Spinal cord (tissue), 9 donors: ENCODE measurements at regions not wholly inside any gene's neighbourhood (a gene's known extent, or its start where the extent isn't known, plus 50 kb on each side); places are given as distances from the start of the nearest gene placed in this dataset.
A peak's percentile ranks its signal among the peaks of the same experiment; 100 is the strongest.
"Not testable (repeated sequence)": the region's sequence is repeated elsewhere in the genome, so short reads cannot be mapped to it uniquely, and the experiment has no call there.

Experiments used
- DNase-seq, 6 donors: peaks; one replicate each; pipeline versions ENCODE4 v3.0.0 to v3.0.0-alpha.2; 2013 to 2015; ENCODE audit warnings: low spot score in 6 of 6, low read depth in 4 of 6
- H3K27ac ChIP-seq: one replicate; pipeline ENCODE4 v1.5.1; 2013; ENCODE audit warnings: low read depth, low read length, control low read depth
- H3K27me3 ChIP-seq: one replicate; pipeline ENCODE4 v1.6.1; 2013; ENCODE audit warnings: low read length; ENCODE audit not compliant: control insufficient read depth, insufficient read depth
- H3K36me3 ChIP-seq: one replicate; pipeline ENCODE4 v1.6.1; 2013; ENCODE audit warnings: low read length; ENCODE audit not compliant: control insufficient read depth, insufficient read depth
- H3K4me1 ChIP-seq: one replicate; pipeline ENCODE4 v1.6.1; 2013; ENCODE audit warnings: low read length; ENCODE audit not compliant: control insufficient read depth, insufficient read depth
- H3K4me3 ChIP-seq: one replicate; pipeline ENCODE4 v1.5.1; 2013; ENCODE audit warnings: low read depth, low read length, control low read depth
- H3K9me3 ChIP-seq: one replicate; pipeline ENCODE4 v1.6.1; 2013; ENCODE audit warnings: low read length; ENCODE audit not compliant: control insufficient read depth, insufficient read depth
- WGBS: methylation state at CpG from one replicate; pipeline ENCODE4 v1.1.5; 2013; ENCODE audit warnings: missing lambda C conversion rate; ENCODE audit not compliant: insufficient coverage; 5-methylcytosine and 5-hydroxymethylcytosine counted together
- donor health status: healthy.

DNA sequence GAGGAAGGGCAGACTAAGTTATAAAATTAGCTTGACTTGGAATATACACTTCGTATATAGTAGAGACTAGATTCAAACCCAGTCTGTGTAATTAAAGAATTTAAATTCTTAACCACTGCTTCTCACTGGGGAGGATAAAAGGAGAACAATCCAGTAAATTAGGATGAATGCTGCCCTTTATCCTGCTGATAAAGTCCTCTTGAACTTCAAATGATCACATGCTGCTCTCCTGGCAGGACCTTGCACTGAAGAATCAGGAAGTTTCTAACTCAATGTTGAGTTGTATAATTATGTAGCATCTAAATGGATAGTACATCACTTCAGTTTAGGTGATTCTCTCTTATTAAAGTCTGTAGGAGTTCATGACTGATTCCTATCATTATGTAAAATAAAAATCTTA, 1179.7 kb downstream of the DSC3 start:
- no peaks in the 10 kb centered on the region for H3K9me3 ChIP-seq
- WGBS = no CpG with 5 or more reads among the region's 1 CpG
- H3K27me3 ChIP-seq = no peaks in the 10 kb centered on the region
- DNase-seq = peak in 1 of 6 donors; percentile 14
- no peak overlapping the region for H3K27ac ChIP-seq
- no peaks in the 10 kb centered on the region for H3K36me3 ChIP-seq
- no peak overlapping the region for H3K4me3 ChIP-seq
- H3K4me1 ChIP-seq = no peaks in the 10 kb centered on the region

DNA sequence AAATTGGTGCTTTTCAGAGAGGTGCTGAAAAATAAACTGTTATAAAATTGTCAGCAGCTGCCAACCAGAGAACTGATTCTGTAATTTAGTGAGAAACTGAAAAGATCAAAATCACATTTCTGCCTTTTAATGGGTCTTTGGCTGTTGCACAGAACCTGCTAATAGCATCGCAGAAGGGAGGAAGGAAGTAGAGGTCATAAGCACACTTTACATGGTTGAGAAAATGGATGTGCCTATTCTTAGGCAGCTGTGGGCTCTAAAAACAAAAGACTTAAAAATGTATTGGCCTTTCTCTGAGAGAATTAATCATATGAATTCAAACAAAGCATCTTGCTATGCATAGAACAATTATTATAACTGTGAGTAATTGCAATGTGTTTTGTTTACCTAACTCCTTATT, 1186.9 kb downstream of the DSC3 start:
- Histone ChIP-seq H3K4me1 (no peaks in the 10 kb centered on the region), H3K36me3 (no peaks in the 10 kb centered on the region), H3K27me3 (no peaks in the 10 kb centered on the region), H3K4me3 (no peak overlapping the region), H3K27ac (no peak overlapping the region), H3K9me3 (peaks cover 2% of the 10 kb centered on the region)
- no CpG with 5 or more reads among the region's 1 CpG for WGBS
- peak in 1 of 6 donors; percentile 15 for DNase-seq

DNA sequence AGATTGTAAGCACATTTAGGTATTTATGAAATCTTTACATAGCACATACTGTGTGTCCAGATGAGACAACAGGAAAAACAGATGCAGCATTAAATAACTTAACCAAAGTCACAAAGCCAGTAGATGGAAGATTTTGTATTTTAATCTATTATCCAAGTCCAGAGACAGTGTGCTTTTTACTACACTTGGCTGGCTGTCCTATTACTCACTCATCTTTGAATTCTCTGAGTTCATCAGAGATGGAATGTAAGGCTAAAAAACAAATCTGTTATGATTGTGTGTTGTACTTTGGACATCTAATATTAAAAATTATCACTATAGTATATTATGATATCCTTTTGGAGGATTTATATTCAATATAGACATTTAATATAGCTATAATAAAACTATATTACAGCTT, 1189.4 kb downstream of the DSC3 start:
- DNase-seq = no peak
- no peaks in the 10 kb centered on the region for H3K27me3 ChIP-seq
- H3K9me3 ChIP-seq = peaks cover 2% of the 10 kb centered on the region
- no peak overlapping the region for H3K27ac ChIP-seq
- H3K4me1 ChIP-seq = no peaks in the 10 kb centered on the region
- H3K36me3 ChIP-seq = no peaks in the 10 kb centered on the region
- no peak overlapping the region for H3K4me3 ChIP-seq

DNA sequence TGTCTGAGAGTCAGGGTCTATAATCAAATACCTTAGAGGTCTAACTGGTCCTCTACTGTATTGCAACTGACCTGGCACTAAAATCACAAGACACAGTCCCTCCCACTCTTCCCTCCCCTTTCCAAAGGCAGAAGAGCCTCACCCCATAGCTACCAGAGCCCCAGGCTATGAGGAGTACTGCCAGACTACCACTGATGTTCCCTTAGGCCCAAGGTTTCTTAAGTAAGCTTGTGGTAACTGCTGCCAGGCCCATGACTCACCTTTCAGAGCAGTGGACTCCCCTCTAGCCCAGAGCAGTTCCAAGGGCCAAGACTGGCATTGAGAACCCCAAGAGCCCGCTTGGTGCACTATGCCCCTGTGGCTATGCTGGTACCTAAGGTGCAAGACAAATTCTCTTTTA, 1193.4 kb downstream of the DSC3 start:
- H3K4me3 ChIP-seq = no peak overlapping the region
- H3K27ac ChIP-seq = no peak overlapping the region
- WGBS = 92% methylated on average over 1 of the region's 1 CpG
- H3K4me1 ChIP-seq = no peaks in the 10 kb centered on the region
- no peaks in the 10 kb centered on the region for H3K36me3 ChIP-seq
- H3K27me3 ChIP-seq = no peaks in the 10 kb centered on the region
- H3K9me3 ChIP-seq = peaks cover 2% of the 10 kb centered on the region
- no peak for DNase-seq

DNA sequence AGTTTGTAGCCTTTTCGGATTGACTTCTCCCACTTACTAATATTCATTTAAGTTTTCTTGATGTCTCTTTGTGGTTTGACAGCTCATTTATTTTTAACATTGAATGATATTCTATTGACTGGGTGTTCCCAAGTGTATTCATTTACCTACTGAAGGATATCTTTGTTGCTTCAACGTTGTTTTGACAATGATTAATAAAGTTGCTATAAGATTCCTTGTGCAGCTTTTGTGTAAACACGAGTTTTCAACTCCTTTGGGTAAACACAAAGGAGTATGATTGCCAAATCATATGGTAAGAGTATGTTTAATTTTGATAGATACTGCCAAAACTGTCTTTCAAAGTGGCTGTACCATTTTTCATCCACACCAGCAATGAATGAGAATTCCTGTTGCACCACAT, 1200.9 kb downstream of the DSC3 start:
- no CpG with 5 or more reads among the region's 3 CpGs for WGBS
- no peak for DNase-seq
- Histone ChIP-seq H3K4me1 (no peaks in the 10 kb centered on the region), H3K27ac (no peak overlapping the region), H3K9me3 (no peaks in the 10 kb centered on the region), H3K4me3 (no peak overlapping the region), H3K36me3 (no peaks in the 10 kb centered on the region), H3K27me3 (no peaks in the 10 kb centered on the region)

DNA sequence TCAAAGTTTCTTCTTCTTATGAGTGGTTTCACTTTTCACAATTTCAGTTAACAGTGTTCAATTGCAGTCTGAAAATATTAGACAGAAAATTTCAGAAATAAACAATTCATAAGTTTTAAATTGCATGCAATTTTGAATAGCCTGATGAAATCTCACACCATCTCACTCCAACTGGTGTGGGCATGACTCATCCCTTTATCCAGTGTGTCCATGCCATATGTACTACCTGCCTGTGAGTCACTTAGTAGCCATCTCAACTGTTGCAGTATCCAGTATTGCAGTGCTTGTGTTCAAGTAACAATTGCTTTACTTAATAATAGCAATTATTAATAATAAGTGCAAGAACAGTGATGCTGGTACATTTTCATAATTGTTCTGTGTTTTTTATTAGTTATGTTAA, 1202.5 kb downstream of the DSC3 start:
- Histone ChIP-seq H3K27ac (no peak overlapping the region), H3K4me3 (no peak overlapping the region), H3K9me3 (no peaks in the 10 kb centered on the region), H3K27me3 (no peaks in the 10 kb centered on the region), H3K36me3 (no peaks in the 10 kb centered on the region), H3K4me1 (no peaks in the 10 kb centered on the region)
- no peak for DNase-seq

DNA sequence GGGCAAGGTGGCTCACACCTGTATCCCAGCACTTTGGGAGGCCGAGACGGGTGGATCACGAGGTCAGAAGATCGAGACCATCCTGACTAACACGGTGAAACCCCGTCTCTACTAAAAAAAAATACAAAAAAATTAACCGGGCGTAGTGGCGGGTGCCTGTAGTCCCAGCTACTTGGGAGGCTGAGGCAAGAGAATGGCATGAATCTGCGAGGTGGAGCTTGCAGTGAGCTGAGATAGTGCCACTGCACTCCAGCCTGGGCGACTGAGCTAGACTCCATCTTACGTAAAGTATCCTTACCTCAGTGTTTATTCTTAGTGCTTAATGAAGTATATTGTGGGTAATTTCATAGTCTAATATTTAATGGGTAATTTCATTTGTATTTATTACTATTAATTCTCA, 1203.6 kb downstream of the DSC3 start:
- DNase-seq, H3K36me3 ChIP-seq, H3K4me1 ChIP-seq, H3K4me3 ChIP-seq, H3K27ac ChIP-seq, H3K9me3 ChIP-seq, H3K27me3 ChIP-seq: not testable (repeated sequence)
- 99% methylated on average over 9 of the region's 12 CpGs for WGBS

DNA sequence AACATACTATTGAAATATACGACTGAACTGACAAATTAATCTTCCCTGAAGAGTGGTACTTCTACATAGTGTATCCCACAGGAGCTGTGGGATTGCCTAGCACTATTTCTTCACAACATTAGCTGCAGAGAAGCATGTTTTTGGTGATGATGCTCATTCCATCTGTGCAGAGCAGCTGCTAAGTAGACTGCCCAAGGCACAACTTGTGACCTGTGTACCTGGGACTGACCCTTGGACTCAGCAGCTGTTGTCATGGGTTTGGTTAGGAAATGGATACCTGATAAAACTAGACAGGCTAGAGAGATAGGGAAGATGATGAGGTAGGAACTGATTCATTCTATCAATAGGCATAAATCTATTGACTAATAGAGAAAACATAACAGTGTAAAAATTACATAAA, 1204.0 kb downstream of the DSC3 start:
- WGBS = no CpG with 5 or more reads among the region's 1 CpG
- peak in 1 of 6 donors; percentile 6 for DNase-seq
- H3K27me3 ChIP-seq = no peaks in the 10 kb centered on the region
- H3K36me3 ChIP-seq = no peaks in the 10 kb centered on the region
- H3K27ac ChIP-seq = no peak overlapping the region
- no peaks in the 10 kb centered on the region for H3K9me3 ChIP-seq
- no peak overlapping the region for H3K4me3 ChIP-seq
- no peaks in the 10 kb centered on the region for H3K4me1 ChIP-seq

DNA sequence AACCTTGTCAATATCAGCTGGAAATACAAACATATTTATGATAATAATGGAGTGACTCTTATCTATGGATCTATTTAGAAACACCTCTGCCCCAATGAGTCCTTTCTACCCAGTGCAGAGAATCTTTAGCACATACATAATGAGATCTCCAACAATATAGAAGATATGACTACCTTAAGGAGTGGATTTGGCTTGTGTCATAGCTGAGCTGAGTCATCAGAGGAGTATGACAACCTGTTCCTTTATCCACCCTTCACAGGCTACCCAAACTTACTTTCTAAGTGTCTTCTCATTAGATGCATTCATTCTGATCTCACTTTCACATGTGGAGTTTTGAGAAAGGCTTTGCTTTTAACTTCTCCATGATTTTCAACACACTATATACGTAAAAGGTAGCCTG, 1218.9 kb downstream of the DSC3 start:
- Histone ChIP-seq H3K4me1 (no peaks in the 10 kb centered on the region), H3K36me3 (no peaks in the 10 kb centered on the region), H3K27ac (no peak overlapping the region), H3K9me3 (no peaks in the 10 kb centered on the region), H3K4me3 (no peak overlapping the region), H3K27me3 (no peaks in the 10 kb centered on the region)
- WGBS = no CpG with 5 or more reads among the region's 1 CpG
- DNase-seq = no peak

DNA sequence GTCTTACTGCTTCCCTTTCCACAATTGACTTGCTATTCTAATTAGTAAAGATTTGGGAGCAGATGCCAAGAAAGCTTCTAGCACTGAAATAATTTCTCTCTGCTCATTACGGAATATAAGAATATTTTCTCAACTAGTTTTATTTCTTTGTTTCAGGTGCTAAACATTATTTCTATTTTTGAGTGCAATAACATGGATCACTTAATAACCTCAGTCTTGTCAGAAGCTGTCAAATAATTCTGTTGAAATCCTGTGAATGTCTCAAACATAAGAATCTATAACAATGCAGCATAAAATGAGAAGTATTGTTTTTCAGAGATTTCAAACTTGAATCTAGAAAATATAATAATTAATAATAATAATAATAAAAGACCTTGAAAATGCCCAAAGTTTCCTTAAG, 1221.0 kb downstream of the DSC3 start:
- no peaks in the 10 kb centered on the region for H3K27me3 ChIP-seq
- H3K36me3 ChIP-seq = no peaks in the 10 kb centered on the region
- no CpG with 5 or more reads among the region's 1 CpG for WGBS
- H3K4me1 ChIP-seq = no peaks in the 10 kb centered on the region
- H3K9me3 ChIP-seq = no peaks in the 10 kb centered on the region
- H3K27ac ChIP-seq = no peak overlapping the region
- H3K4me3 ChIP-seq = no peak overlapping the region
- peak in 2 of 6 donors; percentile 9 to 16 for DNase-seq

DNA sequence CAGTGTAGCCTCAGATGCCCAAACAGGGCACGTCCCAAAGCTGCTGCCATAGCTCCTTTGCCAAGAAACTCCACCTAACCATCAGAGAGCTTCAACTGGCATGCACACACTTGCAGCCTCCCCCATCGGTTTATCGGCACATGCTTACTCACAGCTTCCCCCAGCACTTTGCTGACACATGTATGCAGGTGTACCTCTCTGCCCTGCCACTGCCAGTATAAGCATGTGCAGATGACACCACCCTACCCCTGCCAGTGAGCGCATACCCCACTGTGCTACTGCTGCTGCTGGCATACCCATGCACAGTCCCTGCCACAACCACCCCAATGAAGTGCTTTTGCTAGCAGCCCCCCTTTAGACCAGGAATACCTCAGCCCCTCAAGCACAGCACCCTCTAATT, 1231.0 kb downstream of the DSC3 start:
- Histone ChIP-seq H3K4me3 (no peak overlapping the region), H3K9me3 (no peaks in the 10 kb centered on the region), H3K4me1 (no peaks in the 10 kb centered on the region), H3K36me3 (no peaks in the 10 kb centered on the region), H3K27me3 (no peaks in the 10 kb centered on the region), H3K27ac (no peak overlapping the region)
- 93% methylated on average over 4 of the region's 4 CpGs for WGBS
- DNase-seq = no peak
